ENCODE measurements at regions not wholly inside any gene's neighbourhood (a gene's known extent, or its start where the extent isn't known, plus 50 kb on each side); places are given as distances from the start of the nearest gene placed in this dataset.
"Not testable (repeated sequence)": the region's sequence is repeated elsewhere in the genome, so short reads cannot be mapped to it uniquely, and the experiment has no call there.

GRCh38 chr5:120923026-120923425 is 458.9 kb downstream of the PRR16 start:
- no peak for FAIRE-seq

DNA sequence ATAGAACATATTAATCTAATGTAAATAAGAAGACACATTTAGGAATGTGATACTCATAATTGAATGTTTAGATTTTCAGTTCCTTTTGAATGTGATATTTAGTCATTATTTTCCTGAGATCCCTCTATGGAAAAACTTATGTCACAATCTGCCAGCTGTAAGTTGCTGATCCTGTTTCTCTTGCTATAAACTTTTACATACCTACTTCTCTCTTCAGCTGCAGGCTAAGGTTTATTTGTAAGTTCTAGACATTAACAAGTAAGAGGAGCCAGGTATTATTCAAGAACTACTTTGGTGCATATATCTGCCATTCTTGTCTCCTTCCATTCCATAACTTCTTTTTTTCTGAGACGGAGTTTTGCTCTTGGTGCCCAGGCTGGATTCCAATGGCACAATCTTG is 462.4 kb downstream of the PRR16 start:
- FAIRE-seq: no peak

DNA sequence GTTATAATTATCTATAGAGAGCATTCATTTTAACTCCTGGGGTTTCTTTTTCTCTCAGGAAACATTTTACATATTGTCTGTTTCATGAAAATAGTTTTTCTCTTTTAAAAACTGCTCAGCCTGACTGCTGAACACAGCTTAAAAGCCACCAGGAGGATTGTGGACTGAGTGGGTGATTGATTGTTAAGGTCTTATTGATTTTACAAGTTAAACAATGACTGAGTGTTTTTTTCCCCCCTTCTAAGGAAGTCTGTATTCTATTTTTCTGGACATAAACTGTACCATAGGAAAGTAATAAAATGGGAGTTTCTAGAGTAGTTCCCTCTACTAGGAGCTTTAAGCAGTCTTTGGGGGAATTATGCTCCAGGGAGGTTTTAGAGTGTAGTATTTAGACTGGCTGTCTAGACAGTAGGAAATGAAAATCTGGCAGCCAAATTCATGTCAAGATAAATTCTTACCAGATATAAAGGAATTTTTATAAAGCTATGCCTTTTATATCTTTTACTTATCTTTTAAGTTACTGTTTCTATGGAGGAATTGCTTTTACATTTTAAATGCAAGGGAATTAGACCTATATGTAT is 463.9 kb downstream of the PRR16 start:
- FAIRE-seq: no peak

DNA sequence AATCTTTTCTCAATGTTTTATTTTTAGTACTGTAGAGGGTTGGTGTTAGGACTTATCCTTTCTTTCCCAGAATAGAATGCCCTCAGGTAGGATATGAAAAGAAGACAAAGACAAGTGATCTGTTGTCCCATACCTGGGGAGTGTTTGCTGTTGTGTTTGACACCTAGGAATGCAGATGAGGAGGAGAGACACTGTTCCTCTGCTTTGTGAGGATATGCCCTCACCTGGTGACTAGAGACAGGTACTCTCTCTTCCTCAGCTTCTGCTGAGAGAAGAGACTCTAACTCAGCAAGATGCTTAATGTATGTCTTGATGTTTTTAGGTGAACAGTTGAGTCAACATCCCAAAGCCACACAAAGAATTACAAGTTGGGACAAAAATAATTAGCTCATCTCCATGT is 468.4 kb downstream of the PRR16 start:
- FAIRE-seq: no peak

GRCh38 chr5:120934031-120934430 is 469.9 kb downstream of the PRR16 start:
- no peak for FAIRE-seq

DNA sequence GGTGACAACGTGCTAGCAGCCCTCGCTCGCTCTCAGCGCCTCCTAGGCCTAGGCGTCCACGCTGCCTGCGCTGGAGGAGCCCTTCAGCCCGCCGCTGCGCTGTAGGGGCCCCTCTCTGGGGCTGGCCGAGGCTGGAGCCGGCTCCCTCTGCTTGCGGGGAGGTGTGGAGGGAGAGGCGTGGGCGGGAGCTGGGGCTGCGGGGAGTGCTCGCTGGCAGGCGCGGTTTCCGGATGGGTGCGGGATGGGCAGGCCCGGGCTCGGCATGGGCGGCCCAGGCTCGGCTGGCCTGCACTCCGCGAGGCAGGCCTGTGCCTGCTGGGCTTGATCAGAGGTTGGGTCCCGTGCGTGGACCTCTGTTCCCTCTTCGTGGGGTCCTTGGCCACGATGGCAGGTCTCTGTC is 472.6 kb downstream of the PRR16 start:
- FAIRE-seq: no peak

- FAIRE-seq: no peak
These were observed 474.5 kb downstream of the PRR16 start for GRCh38 chr5:120938604-120939003.

- FAIRE-seq: no peak
These were observed 478.7 kb downstream of the PRR16 start for GRCh38 chr5:120942596-120943350.

- not testable (repeated sequence) for FAIRE-seq
These were observed 485.5 kb downstream of the PRR16 start for GRCh38 chr5:120949596-120949995.

DNA sequence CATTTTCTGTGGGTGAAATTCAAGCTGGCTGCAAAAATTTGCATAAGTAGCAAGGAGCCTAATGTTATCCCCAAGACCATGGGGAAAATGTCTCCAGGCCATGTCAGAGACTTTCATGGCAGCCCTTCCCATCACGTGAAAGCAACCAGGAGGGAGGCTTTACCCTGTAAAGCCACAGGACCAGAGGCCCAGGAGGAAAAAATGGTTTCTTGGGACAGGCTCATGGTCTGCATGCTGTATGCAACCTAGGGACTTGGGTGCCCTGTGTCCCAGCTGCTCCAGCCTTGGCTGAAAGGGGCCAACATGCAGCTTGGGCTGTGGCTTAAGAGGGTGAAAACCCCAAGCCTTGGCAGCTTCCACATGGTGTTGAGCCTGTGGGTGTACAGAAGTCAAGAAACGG is 489.3 kb downstream of the PRR16 start:
- not testable (repeated sequence) for FAIRE-seq

- no peak for FAIRE-seq
These were observed 490.2 kb downstream of the PRR16 start for GRCh38 chr5:120954255-120954654.

DNA sequence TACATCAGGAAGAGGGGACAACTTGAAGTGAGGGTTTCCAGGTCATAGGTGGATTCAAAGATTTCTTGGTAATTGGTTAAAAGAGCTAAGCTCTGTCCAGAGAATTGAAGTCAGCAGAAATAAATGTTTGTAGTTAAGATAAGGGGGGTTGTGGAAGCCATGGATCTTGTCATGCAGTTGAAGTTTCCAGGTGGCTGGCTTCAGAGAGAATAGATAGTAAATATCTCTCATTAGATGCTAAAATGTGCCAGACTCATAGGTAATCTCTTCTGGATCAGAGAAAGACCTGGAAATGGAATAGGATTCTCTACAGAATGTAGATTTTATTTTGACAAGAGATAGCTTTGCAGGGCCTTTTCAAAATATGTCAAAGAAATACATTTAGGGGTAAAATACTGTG is 491.7 kb downstream of the PRR16 start:
- FAIRE-seq: no peak

DNA sequence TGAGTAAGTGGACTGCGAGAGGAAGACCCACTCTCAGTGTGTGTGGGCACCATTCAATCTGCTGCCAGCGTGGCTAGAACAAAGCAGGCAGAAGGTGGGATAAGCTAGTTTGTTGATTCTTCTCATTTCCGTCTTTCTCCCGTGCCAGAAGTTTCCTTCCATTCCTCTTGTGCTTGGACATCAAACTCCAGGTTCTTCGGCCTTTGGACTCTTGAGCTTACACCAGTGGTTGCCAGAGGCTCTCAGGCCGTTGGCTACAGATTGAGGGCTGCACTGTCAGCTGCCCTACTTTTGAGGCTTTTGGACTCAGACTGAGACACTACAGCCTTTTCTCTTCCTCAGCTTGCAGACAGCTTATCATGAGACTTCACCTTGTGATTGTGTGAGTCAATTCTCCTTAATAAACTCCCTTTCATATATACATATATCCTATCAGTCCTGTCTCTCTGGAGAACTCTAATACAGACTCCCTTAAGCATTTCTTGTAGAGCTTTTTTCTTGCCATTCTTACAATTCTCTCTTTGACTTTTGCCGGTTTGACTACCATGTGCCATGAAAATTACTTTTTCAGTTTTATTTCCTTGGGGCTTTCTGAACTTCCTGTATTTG is 494.9 kb downstream of the PRR16 start:
- FAIRE-seq: no peak

DNA sequence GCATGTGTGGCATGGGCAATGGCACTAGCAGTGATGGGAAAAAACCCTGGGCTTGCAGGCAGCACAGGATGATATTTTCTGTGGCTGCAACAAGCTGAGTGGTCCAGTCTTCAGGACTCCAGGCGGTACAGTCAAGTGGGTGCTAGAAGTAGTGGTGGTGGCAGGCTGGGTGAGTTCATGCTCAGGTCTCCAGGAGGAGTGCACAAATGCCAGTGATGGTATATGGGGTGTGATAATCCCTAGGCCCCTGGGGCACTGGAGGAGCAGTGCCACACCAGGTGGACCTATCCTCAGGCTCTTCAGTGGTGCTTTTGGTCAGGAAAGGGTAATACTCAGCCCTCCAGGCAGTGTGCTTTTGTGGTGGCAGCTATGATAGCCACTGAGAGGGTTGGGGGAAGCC is 496.4 kb downstream of the PRR16 start:
- no peak for FAIRE-seq

DNA sequence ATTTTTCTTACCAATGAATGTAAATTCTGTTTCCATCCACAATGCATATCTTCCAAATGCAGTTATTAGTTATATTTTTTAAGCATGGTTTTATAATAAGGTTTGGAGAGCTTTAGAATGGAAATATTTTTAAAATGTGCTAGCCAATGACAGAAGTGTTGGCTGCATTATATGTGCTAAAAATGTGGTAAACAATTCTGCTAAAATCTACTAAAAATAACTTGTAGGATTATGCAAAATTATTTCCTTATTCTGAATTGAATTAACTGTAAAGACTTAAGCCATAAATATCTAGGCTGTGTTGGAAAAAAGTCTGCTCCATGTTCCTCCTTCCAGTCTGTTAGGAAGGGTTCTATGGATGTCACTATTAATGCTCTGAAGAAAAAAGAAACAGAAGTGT is 503.3 kb downstream of the PRR16 start:
- FAIRE-seq: no peak

GRCh38 chr5:120974690-120975089 is 510.6 kb downstream of the PRR16 start:
- FAIRE-seq: no peak

- no peak for FAIRE-seq
These were observed 518.3 kb downstream of the PRR16 start for GRCh38 chr5:120982351-120982750.

DNA sequence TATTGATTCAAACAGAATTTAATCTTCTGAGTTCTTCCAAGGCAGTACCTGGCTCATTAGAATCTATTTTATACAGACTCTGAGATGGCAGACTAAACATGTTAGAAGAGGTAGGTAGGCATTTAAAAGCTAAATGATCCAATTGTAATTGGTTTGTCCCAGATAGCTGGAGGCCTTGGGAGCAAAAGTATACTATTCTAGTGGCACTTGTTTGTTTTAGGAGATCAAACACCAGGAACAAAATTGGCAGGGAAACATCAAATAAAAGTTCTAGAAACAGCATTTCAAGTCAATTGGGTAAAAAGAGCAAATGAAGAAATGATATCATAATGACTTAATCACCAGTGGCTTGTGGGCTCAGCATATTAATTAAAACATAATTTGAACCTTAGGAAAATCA is 521.4 kb downstream of the PRR16 start:
- no peak for FAIRE-seq

DNA sequence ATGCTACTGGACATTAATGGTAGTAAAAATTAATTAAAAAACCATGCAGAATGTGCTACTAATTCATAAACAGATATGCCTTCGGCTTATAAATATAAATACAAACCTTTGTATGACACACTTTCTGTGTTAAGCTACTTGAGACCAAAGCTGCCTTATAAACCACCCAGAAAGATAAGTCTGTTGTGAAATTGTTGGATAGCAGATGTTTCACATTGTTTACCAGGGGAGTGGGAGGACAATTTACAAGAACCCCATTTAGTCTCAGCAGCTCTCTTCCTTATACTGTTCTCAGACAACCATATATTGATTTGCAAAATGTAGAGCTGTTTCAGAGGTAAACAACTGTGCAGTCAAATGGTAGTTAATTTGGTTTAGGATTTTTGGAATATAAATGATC is 524.4 kb downstream of the PRR16 start:
- no peak for FAIRE-seq

GRCh38 chr5:120988941-120989340 is 524.8 kb downstream of the PRR16 start:
- no peak for FAIRE-seq

- FAIRE-seq: no peak
These were observed 527.5 kb downstream of the PRR16 start for GRCh38 chr5:120991569-120991968.

DNA sequence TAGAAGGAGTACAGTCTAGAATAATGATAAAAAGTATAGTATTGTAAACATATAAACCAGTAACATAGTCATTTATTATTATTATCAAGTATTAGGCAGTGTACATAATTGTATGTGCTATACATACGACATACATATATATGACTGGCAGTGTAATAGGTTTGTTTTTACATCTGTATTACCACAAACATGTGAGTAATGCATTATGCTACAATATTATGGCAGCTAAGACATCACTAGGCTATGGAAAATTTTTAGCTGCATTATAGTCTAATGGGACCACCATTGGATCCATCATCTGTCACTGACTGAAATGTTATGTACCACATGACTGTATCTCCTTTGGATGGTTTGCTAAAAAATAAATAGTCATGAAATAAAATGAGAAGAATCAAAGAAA is 530.0 kb downstream of the PRR16 start:
- FAIRE-seq: no peak

DNA sequence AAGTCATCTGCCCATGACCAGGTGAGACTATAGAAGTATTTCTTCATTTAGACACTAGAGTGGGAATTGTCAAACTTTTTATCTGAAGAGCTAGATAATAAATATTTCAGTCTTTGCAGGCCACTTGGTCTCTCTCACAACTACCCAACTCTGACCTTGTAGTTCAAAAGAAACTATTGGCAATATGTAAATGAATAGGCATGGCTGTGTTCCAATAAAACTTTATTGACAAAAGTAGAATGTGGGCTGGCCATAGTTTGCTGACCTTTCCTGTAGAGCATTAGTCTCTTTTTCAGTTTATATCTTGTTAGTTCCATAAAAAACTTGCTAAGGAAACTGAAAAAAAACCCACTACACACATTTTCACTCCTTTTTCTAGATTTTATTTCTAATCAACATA is 535.5 kb downstream of the PRR16 start:
- no peak for FAIRE-seq

- FAIRE-seq: no peak
These were observed 542.1 kb downstream of the PRR16 start for GRCh38 chr5:121006217-121006616.

Measured in colon (tissue), 2 donors.